SK-N-SH (cell line): ENCODE measurements at regions not wholly inside any gene's neighbourhood (a gene's known extent, or its start where the extent isn't known, plus 50 kb on each side); places are given as distances from the start of the nearest gene placed in this dataset.

Experiments used
- CTCF ChIA-PET: fragments of 300-600, 350-600 bp; formaldehyde crosslinking; extraction: SDS; loops from one replicate; lab custom pipeline; 2021; lab: Yijun Ruan, JAX
- POLR2A ChIA-PET: fragments of 350-600 bp; sonication (Branson Sonifier 250); formaldehyde crosslinking; extraction: SDS; loops from one replicate; lab custom pipeline; 2020; ENCODE audit warnings: antibody characterized with exemption, inconsistent platforms; lab: Yijun Ruan, JAX
- DNase-seq: peaks from one replicate; pipeline ENCODE4 v3.0.0; 2012
- H2AFZ ChIP-seq: fragments of 200-600 bp; sonication (generic); 2 replicates; pipeline ENCODE4 v1.8.1; 2016; ENCODE audit warnings: antibody characterized with exemption, mild to moderate bottlenecking, low read depth
- H3F3A ChIP-seq: fragments of 200-600 bp; sonication (generic); replicated peaks from 2 replicates; pipeline ENCODE3; 2016; ENCODE audit warnings: antibody characterized with exemption, mild to moderate bottlenecking; ENCODE audit not compliant: insufficient read depth
- H3K27ac ChIP-seq, 2 experiments: fragments of 200-500 bp in 1 of 2; fragments of 200-600 bp in 1 of 2; sonication (Bioruptor generic) in 1 of 2; sonication (generic), shearing (Covaris generic) in 1 of 2; 2 replicates each; pipeline versions ENCODE4 v1.5.1 to v1.6.1; 2014 to 2016; ENCODE audit warnings: low read depth in 2 of 2, inconsistent platforms in 1 of 2, low read length in 1 of 2, mild to moderate bottlenecking in 1 of 2, mixed read lengths in 1 of 2
- H3K27me3 ChIP-seq: fragments of 200-600 bp; sonication (generic), shearing (Covaris generic); 2 replicates; pipeline ENCODE4 v1.6.1; 2016; ENCODE audit warnings: mixed run types; ENCODE audit not compliant: insufficient read depth
- H3K36me3 ChIP-seq, 2 experiments: fragments of 200-500 bp in 1 of 2; fragments of 200-600 bp in 1 of 2; sonication (Bioruptor generic) in 1 of 2; sonication (generic) in 1 of 2; replicated peaks in 1 of 2; 2 replicates each; pipeline versions ENCODE3 to v1.5.1; 2014 to 2016; ENCODE audit warnings: low read length in 1 of 2, mild to moderate bottlenecking in 1 of 2; ENCODE audit not compliant: insufficient read depth in 2 of 2, control insufficient read depth in 1 of 2
- H3K4me1 ChIP-seq, 2 experiments: fragments of 200-500 bp in 1 of 2; fragments of 200-600 bp in 1 of 2; sonication (Bioruptor generic) in 1 of 2; sonication (generic), shearing (Covaris generic) in 1 of 2; 2 replicates each; pipeline versions ENCODE4 v1.5.1 to v1.6.1; 2014 to 2016; ENCODE audit warnings: low read depth in 1 of 2, low read length in 1 of 2, mixed run types in 1 of 2; ENCODE audit not compliant: insufficient read depth in 2 of 2, control insufficient read depth in 1 of 2
- H3K4me2 ChIP-seq: fragments of 200-600 bp; sonication (generic), shearing (Covaris generic); 2 replicates; pipeline ENCODE4 v1.6.1; 2017; ENCODE audit warnings: mixed run types
- H3K4me3 ChIP-seq, 2 experiments: fragments of 200-500 bp in 1 of 2; fragments of 200-600 bp in 1 of 2; sonication (Bioruptor generic) in 1 of 2; sonication (generic), shearing (Covaris generic) in 1 of 2; 2 replicates each; pipeline versions ENCODE4 v1.5.1 to v1.8.1; 2014 to 2016; ENCODE audit warnings: low read depth in 2 of 2, inconsistent platforms in 1 of 2, low read length in 1 of 2, mild to moderate bottlenecking in 1 of 2, mixed read lengths in 1 of 2, moderate library complexity in 1 of 2
- H3K79me2 ChIP-seq: fragments of 200-600 bp; sonication (generic); 2 replicates; pipeline ENCODE4 v1.8.1; 2017; ENCODE audit warnings: mild to moderate bottlenecking; ENCODE audit not compliant: insufficient read depth
- H3K9ac ChIP-seq: fragments of 200-600 bp; sonication (generic); 2 replicates; pipeline ENCODE4 v1.6.1; 2017; ENCODE audit warnings: mixed run types
- H3K9me2 ChIP-seq: fragments of 200-600 bp; sonication (generic); 2 replicates; pipeline ENCODE4 v1.6.1; 2017; ENCODE audit warnings: mixed run types
- H3K9me3 ChIP-seq: fragments of 200-600 bp; sonication (generic); 2 replicates; pipeline ENCODE4 v1.6.1; 2017; ENCODE audit warnings: mixed run types, mild to moderate bottlenecking, moderate library complexity
- H4K20me1 ChIP-seq: fragments of 200-600 bp; sonication (generic); 2 replicates; pipeline ENCODE4 v1.6.1; 2017; ENCODE audit warnings: mild to moderate bottlenecking, mixed run types; ENCODE audit not compliant: insufficient read depth
- FOSL2 ChIP-seq: IDR thresholded peaks from 2 replicates; pipeline ENCODE4 v1.4.0; 2012; ENCODE audit warnings: low read depth, mild to moderate bottlenecking, moderate library complexity, borderline replicate concordance
- MEF2A ChIP-seq: IDR thresholded peaks from 2 replicates; pipeline ENCODE4 v1.4.0; 2012; ENCODE audit warnings: low read depth, borderline replicate concordance
- NFIC ChIP-seq: IDR thresholded peaks from 2 replicates; pipeline ENCODE4 v1.4.0; 2012; ENCODE audit warnings: borderline replicate concordance
- RCOR1 ChIP-seq: fragments of 150-350 bp; IDR thresholded peaks from 2 replicates; pipeline ENCODE4 v1.6.1; 2017; ENCODE audit warnings: antibody characterized with exemption, low read length
- RFX5 ChIP-seq: IDR thresholded peaks from 2 replicates; pipeline ENCODE4 v1.6.1; 2012; ENCODE audit warnings: mild to moderate bottlenecking, improper control_type of control experiment, low read length
- SMC3 ChIP-seq: IDR thresholded peaks from 2 replicates; pipeline ENCODE4 v1.6.1; 2012; ENCODE audit warnings: low read depth, low read length, improper control_type of control experiment
- TEAD4 ChIP-seq: IDR thresholded peaks from 2 replicates; pipeline ENCODE4 v1.4.0; 2012; ENCODE audit warnings: mild to moderate bottlenecking, borderline replicate concordance; ENCODE audit not compliant: insufficient read depth
- WGBS: methylation state at CpG from one replicate; pipeline ENCODE4 v1.1.6; 2017; ENCODE audit warnings: low lambda C conversion rate; 5-methylcytosine and 5-hydroxymethylcytosine counted together
- TF ChIP-seq, protein P1 (sequence below): fragments of 150-350 bp; IDR thresholded peaks from 2 replicates; pipeline ENCODE4 v1.6.1; 2017; ENCODE audit warnings: antibody characterized with exemption, low read length, low read depth, borderline replicate concordance
- TF ChIP-seq, protein P2 (sequence below): IDR thresholded peaks from 2 replicates; pipeline ENCODE4; 2012

DNA sequence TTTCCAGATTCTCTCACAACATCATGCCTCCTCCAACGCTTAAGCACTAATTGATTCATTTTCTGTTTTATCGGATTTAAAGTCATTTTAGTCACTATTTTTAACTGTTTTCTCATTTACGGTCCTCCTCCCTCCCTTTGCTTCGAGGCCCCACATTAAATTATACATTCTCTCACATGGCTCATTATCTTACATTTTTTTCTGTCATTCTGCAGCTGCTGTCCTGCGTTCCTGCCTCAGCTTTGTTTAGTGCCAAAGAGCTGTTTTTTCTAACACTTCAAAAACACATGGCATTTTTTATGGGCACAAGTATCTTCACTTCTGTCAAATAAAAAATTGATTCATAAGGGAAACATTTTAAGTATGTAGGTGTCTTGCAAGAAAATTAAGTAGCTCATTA, 130.1 kb upstream of the FST start (continued):
- TF ChIP-seq NFIC, result no peak
- TF ChIP-seq, protein P1, sequence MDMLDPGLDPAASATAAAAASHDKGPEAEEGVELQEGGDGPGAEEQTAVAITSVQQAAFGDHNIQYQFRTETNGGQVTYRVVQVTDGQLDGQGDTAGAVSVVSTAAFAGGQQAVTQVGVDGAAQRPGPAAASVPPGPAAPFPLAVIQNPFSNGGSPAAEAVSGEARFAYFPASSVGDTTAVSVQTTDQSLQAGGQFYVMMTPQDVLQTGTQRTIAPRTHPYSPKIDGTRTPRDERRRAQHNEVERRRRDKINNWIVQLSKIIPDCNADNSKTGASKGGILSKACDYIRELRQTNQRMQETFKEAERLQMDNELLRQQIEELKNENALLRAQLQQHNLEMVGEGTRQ, result no peak

DNA sequence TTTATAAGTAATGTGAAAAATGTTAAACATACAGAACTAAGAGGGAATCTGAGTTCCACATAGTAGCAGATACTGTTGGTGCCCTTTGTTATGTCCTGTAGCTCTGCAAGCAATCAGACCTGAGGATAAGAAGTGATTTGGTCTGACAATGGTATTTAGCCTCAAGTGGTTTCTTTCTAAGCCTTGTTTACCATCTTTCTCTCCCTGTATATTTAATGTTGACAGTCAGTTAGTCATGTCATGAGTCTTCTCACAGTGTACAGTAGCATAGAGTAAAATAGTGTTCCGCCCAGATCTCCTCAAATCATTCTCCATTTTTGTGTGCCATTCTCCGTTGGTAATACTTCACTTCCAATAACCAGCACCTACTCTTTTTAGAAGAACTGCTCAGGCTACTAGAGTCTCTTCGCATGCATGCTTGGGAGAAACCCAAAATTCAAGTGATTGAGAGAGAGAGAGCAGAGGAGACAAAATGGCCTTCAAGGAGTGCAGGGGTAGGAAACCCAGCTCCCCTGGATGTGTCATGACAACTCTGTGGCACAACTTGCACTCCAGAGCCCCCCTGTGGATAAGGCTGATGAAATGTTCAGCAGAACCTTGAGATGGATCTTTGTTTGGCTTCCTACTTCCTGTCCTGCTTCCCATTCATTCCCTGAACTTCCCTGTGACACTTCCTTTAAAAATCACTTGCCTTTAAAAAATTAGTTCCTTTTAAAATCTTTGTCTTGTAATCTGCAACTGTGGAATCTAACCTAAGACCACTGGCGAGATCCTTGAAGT, 129.2 kb upstream of the FST start:
- Histone ChIP-seq H3K9ac (no peak overlapping the region), H3K9me3 (no peaks in the 10 kb centered on the region), H3F3A (peaks cover 17% of the 10 kb centered on the region), H3K27ac (no peak overlapping the region; a peak in 1 of 4 replicates)
- POLR2A ChIA-PET, result no interaction called here
- no peak for TF ChIP-seq TEAD4
- TF ChIP-seq, protein P2, sequence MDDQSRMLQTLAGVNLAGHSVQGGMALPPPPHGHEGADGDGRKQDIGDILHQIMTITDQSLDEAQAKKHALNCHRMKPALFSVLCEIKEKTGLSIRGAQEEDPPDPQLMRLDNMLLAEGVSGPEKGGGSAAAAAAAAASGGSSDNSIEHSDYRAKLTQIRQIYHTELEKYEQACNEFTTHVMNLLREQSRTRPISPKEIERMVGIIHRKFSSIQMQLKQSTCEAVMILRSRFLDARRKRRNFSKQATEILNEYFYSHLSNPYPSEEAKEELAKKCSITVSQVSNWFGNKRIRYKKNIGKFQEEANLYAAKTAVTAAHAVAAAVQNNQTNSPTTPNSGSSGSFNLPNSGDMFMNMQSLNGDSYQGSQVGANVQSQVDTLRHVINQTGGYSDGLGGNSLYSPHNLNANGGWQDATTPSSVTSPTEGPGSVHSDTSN, result 0 out of 2 replicates have a peak, but pooled peaks have one; percentile 26
- 0 out of 2 replicates have a peak, but pooled peaks have one; percentile 8 for TF ChIP-seq SMC3
- TF ChIP-seq, all 33 proteins: peak for 2
- H2AFZ ChIP-seq, result peak overlapping the region; percentile 32
- DNase-seq, result no peak
- H3K9me2 ChIP-seq, result no peaks in the 10 kb centered on the region
- H3K4me2 ChIP-seq, result no peak overlapping the region
- 87% methylated on average over 4 of the region's 4 CpGs for WGBS
- CTCF ChIA-PET, result no interaction called here
- H3K4me1 ChIP-seq, result peaks cover 0 to 15% of the 10 kb centered on the region in 2 experiments; a peak in 2 of 4 replicates
- H3K27me3 ChIP-seq, result no peaks in the 10 kb centered on the region
- no peak overlapping the region for H3K4me3 ChIP-seq
- H3K79me2 ChIP-seq, result no peaks in the 10 kb centered on the region
- no peaks in the 10 kb centered on the region for H4K20me1 ChIP-seq
- H3K36me3 ChIP-seq, result no peaks in the 10 kb centered on the region

DNA sequence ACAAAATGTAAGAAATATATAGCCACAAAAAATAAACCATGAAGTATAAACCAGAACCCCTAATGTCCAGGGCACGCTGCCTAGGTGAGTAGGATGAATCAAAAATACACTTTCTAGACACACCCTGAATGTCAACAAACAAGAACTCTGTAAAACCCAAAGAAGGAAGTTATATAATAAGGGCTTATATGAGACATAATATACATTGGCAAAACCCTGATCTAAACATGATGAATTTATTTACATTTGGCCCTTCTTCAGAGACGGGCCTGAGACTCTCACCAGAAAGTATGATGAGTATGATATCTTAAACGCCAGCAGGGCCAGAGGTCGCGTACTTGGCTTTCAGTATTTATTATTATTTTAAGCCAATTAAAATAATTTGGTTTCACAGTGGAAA, 125.1 kb upstream of the FST start:
- no peak overlapping the region for H3K4me3 ChIP-seq
- no peak overlapping the region for H3K4me2 ChIP-seq
- H4K20me1 ChIP-seq, result no peaks in the 10 kb centered on the region
- no peak for DNase-seq
- CTCF ChIA-PET, result no interaction called here
- 56% methylated on average over 5 of the region's 5 CpGs for WGBS
- no peaks in the 10 kb centered on the region for H3K79me2 ChIP-seq
- H3K27me3 ChIP-seq, result no peaks in the 10 kb centered on the region
- peak overlapping the region; percentile 69; the same call in 1 of the 2 replicates for H2AFZ ChIP-seq
- no peaks in the 10 kb centered on the region for H3K36me3 ChIP-seq
- POLR2A ChIA-PET, result no interaction called here
- peaks cover 0 to 31% of the 10 kb centered on the region in 2 experiments; a peak in 3 of 4 replicates for H3K4me1 ChIP-seq
- peaks cover 39% of the 10 kb centered on the region for H3F3A ChIP-seq
- peak overlapping the region; percentile 6; the same call in 1 of the 2 replicates for H3K9ac ChIP-seq
- no peaks in the 10 kb centered on the region for H3K9me3 ChIP-seq
- H3K27ac ChIP-seq, result peak overlapping the region in 1 of 2 experiments; percentile 73; a peak in 2 of 4 replicates
- no peak for TF ChIP-seq FOSL2
- no peak for TF ChIP-seq MEF2A
- TF ChIP-seq RFX5, result no peak
- TF ChIP-seq RCOR1, result no peak
- no peaks in the 10 kb centered on the region for H3K9me2 ChIP-seq
